Endothelial cell of umbilical vein (primary cell): ENCODE measurements at regions not wholly inside any gene's neighbourhood (a gene's known extent, or its start where the extent isn't known, plus 50 kb on each side); places are given as distances from the start of the nearest gene placed in this dataset.

Experiments used
- CTCF ChIP-seq, 2 donors: IDR thresholded peaks; 1 replicate in 1 of 2; 2 replicates in 1 of 2; pipeline ENCODE4 v1.5.1; 2011; ENCODE audit warnings: low read length in 2 of 2, mild to moderate bottlenecking in 2 of 2, moderate library complexity in 2 of 2, control low read depth in 1 of 2, inconsistent platforms in 1 of 2, low read depth in 1 of 2; ENCODE audit not compliant: insufficient read depth in 1 of 2; ENCODE audit errors: extremely low read depth in 1 of 2
- MAX ChIP-seq: IDR thresholded peaks from 2 replicates; pipeline ENCODE4 v1.6.1; 2011; ENCODE audit not compliant: insufficient read depth, insufficient read length
- POLR2A ChIP-seq: IDR thresholded peaks from 2 replicates; pipeline ENCODE4 v1.6.1; 2012; ENCODE audit warnings: low read depth, mild to moderate bottlenecking, control low read depth, low read length
- POLR2AphosphoS5 ChIP-seq: IDR thresholded peaks from 2 replicates; pipeline ENCODE4 v1.6.1; 2012; ENCODE audit warnings: low read depth, mild to moderate bottlenecking, control low read depth, low read length, moderate library complexity; ENCODE audit not compliant: insufficient read depth

GRCh38 chr18:1530650-1531049, 626.0 kb downstream of the ADCYAP1 start:
- no peak for TF ChIP-seq CTCF (IDR thresholded peaks at IDR 0.05; ENCODE audit: extremely low read depth in 1 of 2, insufficient read depth in 1 of 2, low read depth in 1 of 2, low read length in 2 of 2)
- no peak for TF ChIP-seq POLR2AphosphoS5
- no peak for TF ChIP-seq POLR2A
- TF ChIP-seq MAX, result no peak
